Fibroblast of pulmonary artery (primary cell): ENCODE measurements at regions not wholly inside any gene's neighbourhood (a gene's known extent, or its start where the extent isn't known, plus 50 kb on each side); places are given as distances from the start of the nearest gene placed in this dataset.

Source experiments
- DNase-seq: peaks from one replicate; pipeline ENCODE4 v3.0.0-alpha.2; 2010; ENCODE audit warnings: low read depth
- H3K4me3 ChIP-seq: replicated peaks from 2 replicates; pipeline ENCODE4 v1.5.1; 2011; ENCODE audit warnings: low read depth, mild to moderate bottlenecking, control low read depth, low read length, moderate library complexity
- TF ChIP-seq, protein P1 (sequence below): IDR thresholded peaks from 2 replicates; pipeline ENCODE4 v1.5.1; 2011; ENCODE audit warnings: mild to moderate bottlenecking, control low read depth, low read length, inconsistent platforms; ENCODE audit errors: missing control alignments

DNA sequence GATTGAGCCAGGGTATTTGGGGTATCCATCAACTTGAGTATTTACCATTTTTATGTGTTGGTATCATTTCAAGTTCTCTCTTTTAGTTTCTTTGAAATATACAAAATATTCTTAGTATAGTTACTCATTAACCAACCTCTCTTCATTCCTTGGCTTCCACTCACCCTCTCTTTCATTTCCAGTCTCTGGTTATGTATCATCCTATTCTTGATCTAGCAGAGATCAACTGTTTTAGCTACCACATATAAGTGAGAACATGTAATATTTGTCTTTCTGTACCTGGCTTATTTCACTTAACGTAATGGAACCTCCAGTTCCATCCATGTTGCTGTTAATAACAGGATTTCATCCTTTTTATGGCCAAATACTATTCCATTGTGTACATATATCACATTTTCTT, 86.9 kb downstream of the DACT1 start:
- TF ChIP-seq, protein P1, sequence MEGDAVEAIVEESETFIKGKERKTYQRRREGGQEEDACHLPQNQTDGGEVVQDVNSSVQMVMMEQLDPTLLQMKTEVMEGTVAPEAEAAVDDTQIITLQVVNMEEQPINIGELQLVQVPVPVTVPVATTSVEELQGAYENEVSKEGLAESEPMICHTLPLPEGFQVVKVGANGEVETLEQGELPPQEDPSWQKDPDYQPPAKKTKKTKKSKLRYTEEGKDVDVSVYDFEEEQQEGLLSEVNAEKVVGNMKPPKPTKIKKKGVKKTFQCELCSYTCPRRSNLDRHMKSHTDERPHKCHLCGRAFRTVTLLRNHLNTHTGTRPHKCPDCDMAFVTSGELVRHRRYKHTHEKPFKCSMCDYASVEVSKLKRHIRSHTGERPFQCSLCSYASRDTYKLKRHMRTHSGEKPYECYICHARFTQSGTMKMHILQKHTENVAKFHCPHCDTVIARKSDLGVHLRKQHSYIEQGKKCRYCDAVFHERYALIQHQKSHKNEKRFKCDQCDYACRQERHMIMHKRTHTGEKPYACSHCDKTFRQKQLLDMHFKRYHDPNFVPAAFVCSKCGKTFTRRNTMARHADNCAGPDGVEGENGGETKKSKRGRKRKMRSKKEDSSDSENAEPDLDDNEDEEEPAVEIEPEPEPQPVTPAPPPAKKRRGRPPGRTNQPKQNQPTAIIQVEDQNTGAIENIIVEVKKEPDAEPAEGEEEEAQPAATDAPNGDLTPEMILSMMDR: no peak
- H3K4me3 ChIP-seq: no peak overlapping the region
- no peak for DNase-seq

DNA sequence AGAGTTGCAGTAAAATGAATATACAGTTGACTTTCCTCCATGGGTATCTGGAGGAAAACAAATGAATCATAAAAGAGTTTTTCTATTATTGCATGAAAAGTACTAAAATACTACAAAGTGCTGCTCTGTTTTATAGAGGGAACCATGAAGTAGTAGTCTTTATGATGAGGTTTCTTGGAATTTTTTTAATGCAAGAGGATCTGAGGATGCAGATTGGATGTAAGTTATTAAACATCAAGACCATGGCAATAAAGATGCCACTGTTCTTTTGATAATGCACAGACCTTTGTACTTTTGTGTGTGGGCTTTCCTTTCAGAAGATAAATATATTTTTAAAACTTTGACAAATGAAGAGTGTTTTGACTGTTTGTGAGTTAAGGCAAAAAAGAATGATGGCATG, 87.5 kb downstream of the DACT1 start:
- TF ChIP-seq, protein P1: no peak
- H3K4me3 ChIP-seq: no peak overlapping the region
- no peak for DNase-seq

DNA sequence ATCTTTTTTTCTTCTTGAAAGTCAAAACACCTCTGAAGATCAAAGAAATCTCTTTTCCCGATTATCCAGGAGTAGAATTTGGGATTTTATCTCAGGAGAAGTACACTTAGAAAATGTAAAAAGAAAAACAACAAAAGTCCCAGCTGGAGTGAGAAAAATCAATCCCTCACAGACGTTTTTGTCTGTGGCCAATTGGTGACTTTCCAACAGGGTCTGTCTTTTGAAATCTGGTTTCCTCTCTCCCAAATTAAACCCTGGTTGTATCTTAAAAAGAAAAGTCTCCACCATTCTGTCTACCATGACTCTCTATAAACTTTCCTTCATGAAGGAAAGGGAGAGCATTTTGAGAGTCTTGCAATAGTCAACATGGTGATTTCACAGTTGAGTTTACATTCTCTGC, 88.1 kb downstream of the DACT1 start:
- TF ChIP-seq, protein P1: no peak
- no peak for DNase-seq

DNA sequence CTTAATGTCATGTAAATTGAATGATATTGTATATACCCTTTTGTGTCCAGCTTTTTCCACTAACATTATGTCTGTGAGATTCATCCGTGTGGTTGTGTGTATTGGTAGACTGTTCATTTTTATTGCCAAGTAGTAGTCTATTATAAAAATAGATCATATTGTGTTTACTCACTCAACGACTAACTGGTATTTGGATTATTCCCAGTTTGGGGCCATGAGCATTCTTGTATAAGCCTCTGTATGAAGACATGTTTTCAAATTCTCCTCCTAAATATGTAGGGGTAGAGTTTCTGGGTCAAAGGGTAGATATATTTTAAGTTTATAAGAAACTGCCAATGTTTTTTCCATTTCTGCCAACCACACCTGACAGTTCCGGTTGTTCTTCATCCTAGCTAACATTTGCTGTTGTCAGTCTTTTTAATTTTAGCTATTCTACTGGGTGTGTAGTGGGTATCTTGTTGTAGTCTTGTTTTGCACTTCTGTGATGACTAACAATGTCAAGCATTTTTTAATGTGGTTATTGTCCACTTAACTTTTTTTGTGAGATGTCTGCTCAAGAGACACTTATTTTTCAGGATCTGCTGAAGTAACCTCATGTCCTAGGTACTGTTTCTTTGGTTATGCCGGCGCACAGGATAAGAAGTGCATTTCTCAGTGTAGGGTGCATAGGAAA, 93.2 kb downstream of the DACT1 start:
- TF ChIP-seq, protein P1: no peak
- DNase-seq: peak; percentile 42
- no peak overlapping the region for H3K4me3 ChIP-seq

More for the DNA sequence above, 88.1 kb downstream of the DACT1 start:
- no peak overlapping the region for H3K4me3 ChIP-seq

DNA sequence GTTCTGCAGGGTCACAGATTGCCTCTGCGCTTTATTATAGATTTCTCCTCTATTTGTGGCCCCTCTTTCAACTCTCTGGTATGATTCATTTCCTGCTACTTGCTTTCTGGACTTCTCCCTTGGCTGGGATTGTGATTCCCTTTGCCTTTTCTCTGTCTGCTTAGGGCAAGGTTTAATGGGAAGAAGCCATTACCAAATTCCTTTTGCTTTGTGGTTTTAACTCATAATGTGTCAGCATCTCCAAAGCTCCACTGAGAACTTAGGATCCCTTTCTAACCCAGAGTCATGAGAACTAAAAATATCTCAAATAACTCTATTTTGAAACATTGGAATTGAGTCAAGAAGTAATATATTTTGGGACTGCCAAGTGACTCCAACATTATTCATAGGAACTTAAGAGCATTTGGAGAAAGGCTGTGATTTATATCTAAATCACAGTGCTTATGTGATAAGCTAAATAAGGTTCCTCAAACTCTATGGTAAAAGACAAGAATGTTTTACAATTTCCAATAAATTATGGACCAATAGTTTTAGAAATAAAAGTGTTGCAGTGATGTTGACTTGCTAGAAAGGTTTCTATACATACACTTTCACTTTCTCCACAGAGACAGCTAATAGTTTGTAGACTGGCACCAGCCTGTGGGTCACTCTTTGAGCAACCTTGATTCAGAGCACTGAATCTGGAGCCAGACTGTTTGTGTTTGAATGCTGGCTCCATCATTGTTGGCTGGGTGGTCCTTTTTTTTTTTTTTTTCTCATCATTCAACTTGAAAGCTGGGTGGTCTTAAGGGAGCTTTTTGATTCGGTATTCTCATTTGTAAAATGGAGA, 93.9 kb downstream of the DACT1 start:
- TF ChIP-seq, protein P1: no peak
- no peak overlapping the region for H3K4me3 ChIP-seq
- DNase-seq: peak; percentile 97

DNA sequence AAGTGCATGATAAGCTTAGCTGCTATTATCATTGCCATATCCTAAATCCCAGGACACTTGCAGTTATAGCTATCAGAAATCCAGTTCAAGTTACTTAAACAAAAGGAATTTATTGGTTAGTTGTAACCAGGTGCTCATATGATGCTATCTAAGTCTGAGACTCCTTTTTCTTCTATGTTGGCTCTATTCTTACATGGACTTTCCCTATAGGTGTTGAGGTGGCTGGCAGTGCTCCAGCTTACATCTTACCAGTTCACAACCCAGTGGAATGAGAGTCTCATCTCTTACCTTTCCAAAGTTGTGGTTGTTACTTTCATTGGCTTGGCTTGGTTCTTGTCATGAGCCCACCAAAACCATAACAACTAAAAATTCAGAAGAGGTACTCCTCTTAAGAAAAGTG, 94.6 kb downstream of the DACT1 start:
- TF ChIP-seq, protein P1: no peak
- no peak for DNase-seq
- no peak overlapping the region for H3K4me3 ChIP-seq
